GM23248 (cell line): ENCODE measurements at regions not wholly inside any gene's neighbourhood (a gene's known extent, or its start where the extent isn't known, plus 50 kb on each side); places are given as distances from the start of the nearest gene placed in this dataset.

Experiments used
- EZH2 ChIP-seq: fragments of 200-600 bp; sonication (generic); IDR thresholded peaks from 2 replicates; pipeline ENCODE4 v1.6.1; 2018; ENCODE audit warnings: antibody characterized with exemption, mild to moderate bottlenecking; ENCODE audit not compliant: insufficient read depth, poor library complexity, severe bottlenecking
- EZH2phosphoT487 ChIP-seq: fragments of 200-600 bp; sonication (generic); IDR thresholded peaks from 2 replicates; pipeline ENCODE4 v1.6.1; 2018; ENCODE audit warnings: antibody characterized with exemption, moderate library complexity, mild to moderate bottlenecking, low read depth; ENCODE audit not compliant: insufficient read depth

GRCh38 chr3:135905058-135905724, 60.3 kb upstream of the PPP2R3A start:
- TF ChIP-seq EZH2phosphoT487 (no peak), EZH2 (no peak)
